Non-pigmented ciliary epithelial cell (primary cell): ENCODE measurements at regions not wholly inside any gene's neighbourhood (a gene's known extent, or its start where the extent isn't known, plus 50 kb on each side); places are given as distances from the start of the nearest gene placed in this dataset.

Experiments
- DNase-seq: peaks from one replicate; pipeline ENCODE4 v3.0.0-alpha.2; 2010; ENCODE audit warnings: low read depth

DNA sequence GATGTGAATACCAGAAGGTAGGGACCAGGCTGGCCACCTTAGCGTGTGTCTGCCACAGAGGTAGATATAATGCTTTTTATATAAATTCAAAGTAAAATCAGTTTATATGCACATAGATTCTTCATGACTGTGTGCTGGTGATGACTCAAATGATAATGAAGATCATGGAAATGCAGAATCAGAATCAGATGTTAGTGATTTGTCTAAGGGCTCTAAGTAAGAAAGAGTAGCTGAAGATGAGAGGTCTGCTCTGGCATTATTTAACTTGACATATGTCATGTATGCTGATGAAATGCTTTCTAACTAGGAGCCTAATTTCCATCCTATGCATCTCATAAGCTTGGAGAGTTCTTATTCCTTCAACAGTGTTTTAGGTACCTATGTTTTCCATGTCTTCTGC is 50.3 kb upstream of the DPH6 start:
- DNase-seq, result no peak

DNA sequence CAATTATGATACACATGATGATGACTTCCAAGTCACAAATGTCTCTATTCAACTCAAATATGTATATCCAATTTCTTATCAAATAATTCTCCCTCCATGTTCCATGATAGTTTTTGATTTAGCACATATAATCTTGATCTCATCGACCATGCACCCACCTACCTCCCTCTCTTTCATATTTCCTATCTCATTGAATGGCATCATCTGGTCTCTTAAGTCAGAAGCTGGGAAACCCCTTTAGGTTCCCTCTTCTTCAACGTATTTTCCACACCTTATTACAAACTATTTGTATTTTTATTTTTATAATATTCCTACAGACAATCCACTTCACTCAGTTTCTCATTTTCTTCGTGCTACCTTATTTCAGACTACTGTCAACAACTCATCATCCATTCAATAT is 56.9 kb upstream of the DPH6 start:
- no peak for DNase-seq

DNA sequence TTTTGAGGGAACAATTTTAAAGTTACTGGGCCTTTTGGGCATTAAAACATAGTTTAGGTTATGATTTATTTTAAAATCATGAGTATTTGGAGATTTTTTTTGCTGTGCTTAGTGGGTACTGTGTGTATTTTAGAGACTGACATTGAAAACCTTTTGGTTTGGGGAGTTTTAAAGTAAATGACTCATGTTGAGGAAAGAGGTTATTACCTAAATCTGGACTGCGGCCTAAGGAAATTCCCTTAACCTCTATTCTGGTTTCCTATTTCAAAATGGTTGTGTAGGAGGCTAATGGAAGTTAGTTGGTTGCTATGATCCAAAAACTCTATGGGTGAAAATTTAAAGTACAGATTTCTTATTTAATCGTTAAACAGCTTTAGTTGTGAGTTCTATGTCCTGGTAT is 57.3 kb upstream of the DPH6 start:
- DNase-seq, result peak; percentile 32

DNA sequence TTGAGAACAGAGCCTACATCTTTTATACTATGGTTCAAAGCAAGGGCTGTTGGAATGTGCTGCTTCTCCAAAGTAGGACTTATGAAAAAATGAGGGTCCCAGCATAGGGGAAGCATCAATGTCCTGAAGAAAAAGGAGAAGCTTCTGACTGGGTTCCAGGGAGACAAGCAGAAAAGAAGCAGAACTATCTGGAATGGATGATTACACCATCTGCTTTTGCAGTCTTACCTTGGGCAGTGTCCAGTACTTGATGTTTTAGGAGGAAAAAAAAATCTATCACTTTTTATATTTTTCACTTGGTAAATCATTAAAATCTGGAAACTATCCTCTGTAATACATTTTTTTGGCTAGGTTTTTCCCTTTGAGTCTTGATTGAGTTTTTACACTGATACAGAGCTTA is 57.9 kb upstream of the DPH6 start:
- no peak for DNase-seq

DNA sequence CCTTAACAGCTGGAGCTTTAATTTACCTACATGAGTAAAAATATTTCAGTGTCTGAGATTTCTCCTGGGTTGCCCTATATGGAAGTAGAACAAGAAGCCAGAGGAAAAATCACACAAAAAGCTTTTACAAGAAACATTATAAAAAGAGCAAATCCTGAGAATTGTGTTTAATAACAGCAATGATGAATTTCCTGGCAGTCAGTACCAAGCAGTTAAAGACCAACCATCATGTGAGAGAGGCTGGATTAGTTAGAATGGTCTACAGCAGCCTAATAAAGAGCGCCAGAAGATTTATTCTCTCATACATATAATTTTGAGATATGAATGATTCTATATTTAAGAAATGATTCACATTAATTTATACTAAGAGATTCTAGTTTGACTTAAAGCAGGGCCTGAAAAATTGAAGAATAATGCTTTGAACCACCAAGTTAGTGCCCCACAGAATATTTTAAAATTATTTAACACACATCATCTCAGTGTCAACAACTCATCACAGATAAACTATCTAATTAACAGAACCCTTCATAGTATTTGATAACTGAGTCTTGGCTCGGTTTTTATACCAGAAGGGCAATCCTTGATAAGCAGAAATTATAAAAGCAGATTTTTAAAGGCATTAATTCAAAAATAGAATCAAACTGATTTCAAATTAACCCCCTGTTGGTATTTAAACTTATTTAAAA is 59.9 kb upstream of the DPH6 start:
- no peak for DNase-seq

DNA sequence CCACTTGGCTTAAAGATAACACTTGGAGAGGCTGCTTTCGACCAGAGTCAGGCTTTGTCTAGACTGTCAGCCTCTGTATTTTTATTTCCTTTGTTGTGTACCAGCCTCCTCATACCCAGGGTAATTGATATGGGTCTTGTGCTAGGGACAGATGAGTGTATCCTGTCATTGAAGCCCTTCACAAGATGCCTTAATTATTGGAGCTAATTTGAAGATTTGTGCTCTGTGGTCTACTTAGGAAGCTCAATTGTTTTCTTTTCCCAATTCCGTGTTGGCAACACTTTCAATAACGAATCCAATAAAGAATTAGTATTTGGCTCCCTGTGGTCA is 60.5 kb upstream of the DPH6 start:
- no peak for DNase-seq

DNA sequence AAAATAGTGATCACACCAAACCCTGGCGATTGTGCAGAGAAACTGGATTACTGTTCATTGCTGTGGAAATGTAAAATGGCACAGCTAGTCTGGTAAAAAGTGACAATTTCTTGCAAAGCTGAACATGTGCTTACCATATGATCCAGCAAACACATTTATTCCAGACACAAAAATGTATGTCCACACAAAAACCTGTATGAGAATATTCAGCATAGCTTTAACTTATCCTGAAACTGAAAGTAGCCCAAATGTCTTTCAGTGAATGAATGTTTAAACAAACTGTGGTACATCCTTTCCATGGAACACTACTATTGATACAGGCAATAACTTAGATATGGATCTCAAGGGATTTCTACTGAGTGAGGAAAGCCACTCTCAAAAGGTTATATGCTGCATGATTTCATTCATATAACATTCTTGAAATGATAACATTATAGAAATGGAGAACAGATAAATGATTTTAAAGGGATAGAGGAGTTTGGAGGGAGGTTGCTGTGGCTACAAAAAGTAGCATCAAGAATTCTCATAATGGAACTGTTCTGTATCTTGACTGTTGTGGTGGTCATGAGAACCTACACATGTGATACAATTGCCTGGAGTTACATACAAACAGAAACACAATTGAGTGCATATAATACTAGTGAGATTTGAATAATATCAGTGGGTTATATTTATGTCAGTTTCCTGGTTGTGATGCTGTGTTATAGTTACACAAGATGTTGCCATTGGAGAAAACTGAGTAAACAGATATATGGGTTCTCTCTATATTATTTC is 70.7 kb upstream of the DPH6 start:
- DNase-seq, result no peak

DNA sequence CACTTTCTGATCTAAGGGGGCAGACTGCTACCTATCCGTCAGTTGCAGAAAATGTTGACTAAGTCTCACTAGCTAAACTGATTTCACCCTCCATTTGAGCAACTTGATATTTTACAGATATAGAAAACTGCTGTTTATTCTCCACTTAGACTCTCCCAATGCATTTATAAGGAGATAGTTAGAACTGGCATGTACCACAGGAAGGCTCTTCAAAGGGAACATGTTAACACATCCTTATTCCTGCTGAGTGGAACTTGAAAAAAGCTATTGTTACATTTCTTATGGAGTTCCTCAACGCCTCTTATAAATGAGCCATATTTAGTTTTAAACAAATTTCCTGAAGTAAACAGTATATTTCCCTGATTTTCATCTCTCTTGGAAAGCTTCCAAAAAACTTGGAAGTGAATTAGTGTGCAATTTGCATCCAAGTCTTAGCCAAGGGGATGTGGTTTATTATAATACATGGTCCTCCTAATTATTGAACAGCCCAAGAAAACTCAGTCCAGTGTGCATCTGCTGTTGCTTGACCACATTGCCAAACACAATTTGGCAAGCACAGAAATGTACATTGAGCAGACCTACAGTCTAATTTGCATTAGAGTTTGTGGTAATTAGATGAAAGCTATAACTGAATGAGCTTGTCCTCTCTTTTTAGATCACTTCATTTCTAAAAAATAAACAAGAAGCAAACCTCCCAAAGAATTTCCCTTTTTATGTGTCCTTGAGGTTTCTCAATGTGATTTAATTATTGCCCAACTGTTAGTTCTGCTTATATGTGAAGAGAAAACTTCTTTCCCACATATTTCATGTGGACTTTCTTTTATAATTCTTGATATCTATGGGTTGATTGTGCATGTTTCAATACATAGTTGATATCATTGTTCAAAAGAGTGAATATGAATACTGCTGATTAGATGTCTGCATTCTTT is 72.6 kb upstream of the DPH6 start:
- no peak for DNase-seq

DNA sequence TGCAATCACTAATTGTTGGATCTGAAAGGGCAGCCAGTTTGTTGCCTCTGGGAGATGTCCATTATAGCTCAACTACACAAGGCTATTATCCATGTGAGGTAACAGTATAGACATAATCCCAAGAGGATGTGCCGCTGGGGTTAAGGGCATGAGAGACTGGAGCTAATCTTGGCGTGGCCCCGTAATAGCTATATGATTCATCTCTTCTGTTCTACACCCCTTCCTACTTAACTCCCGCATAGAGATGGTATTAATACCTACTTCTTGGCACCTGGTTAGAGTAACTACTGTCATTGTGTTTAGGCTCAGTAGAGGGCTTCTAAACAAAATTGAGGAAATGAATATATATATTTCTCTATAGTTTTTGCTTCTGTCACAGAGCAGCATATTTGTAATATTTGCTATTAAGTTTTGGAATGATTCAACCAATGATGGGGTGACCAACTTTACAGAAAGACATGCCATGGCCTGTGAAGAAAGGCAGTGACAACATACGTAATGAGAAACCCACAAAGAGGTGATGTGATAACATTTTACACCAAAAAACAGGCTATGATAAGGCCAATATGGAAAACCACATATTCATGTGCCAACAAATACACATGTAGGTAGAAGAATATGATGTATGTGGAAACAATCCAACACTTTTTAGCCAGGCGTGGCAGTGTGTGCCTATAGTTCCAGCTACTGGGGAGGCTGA is 76.8 kb upstream of the DPH6 start:
- DNase-seq, result no peak

DNA sequence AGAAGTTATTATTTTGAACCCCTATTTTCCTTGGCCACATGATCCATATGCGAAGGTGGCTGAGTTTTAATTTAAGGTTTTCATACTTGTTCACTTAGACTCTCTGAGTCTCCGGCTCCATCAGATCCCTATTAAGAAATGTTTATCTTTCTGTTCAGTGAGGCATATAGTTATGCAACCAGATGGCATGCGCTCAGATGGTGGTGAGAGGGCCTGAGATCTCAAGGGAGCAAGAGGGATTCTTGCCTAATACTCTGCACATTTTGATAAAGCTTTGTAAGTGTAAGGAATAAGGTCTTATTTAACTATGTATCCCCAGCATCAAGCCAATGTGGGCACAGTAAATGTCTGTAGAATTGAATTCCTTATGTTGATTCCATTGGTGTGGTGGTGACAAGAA is 78.9 kb upstream of the DPH6 start:
- peak; percentile 67 for DNase-seq

DNA sequence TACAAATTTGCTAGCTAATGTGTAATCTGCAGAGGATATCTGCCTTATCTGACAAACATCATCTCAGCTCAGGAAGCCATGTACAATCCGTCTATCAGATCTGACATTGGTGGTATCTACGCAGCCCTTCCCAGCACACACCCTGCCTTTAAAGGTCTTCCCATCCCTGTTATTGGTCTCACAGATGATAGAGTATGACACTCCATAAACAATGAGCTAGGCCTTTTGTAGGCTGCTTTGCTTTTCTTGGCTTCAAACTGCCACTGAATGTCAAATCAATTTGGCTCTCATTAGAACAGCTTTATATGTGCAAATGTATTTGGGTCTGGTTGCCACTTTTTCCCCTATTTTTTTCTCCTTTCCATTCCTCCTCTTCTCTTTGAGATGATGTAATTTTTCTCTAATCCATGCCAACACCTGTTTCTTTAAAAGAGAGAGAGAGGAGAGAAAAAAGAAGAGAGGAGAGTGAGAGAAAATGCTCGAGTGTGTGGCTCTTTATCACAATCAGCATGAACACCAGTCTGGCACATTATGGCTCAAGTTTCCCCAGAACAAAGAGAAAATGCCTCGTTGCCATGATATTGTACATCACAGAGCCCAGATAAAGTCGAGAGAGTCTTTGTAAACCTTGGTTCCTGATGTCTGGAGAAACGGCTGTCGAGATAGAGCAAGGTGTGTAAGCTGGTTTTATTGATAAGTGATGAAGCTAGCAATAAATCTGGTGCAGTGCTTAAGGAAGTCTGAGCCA is 80.8 kb upstream of the DPH6 start:
- peak; percentile 60 for DNase-seq

DNA sequence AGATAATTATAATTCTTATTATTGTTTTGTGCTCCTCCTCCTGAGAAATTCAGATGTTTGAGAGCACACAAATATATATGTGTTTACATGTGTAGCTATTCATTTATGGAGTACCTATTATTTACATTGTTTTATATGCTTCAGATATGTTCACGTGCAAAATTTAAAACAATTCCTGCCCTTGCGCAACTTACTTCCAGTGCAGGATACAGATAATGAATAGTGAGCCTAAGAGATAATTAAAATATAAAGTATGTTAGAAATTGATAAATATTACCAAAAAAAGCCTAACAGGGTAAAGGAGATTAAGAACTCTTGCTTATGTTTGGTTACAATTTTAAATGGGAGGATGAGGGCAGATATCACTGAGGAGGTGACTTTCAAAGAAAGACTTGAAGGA is 81.7 kb upstream of the DPH6 start:
- no peak for DNase-seq

DNA sequence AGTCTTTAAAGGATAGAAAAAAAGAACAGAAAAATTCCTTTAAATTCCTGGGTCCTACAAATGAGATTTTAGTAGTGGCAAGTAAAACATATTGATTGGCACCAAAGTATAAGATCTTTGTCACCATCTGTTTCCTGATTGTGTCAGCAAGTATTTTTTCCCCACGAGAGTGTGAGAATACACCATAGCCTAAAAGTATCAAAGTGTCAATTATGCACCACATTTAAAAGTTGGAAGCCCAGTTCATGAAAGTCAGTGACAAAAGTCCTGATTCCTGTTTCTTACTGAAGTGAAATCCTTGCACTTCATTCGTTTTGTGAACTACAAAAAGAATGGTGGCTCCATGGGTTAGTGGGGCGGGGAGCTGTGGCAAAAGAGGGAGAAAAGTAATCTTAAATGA is 83.8 kb upstream of the DPH6 start:
- DNase-seq, result no peak

DNA sequence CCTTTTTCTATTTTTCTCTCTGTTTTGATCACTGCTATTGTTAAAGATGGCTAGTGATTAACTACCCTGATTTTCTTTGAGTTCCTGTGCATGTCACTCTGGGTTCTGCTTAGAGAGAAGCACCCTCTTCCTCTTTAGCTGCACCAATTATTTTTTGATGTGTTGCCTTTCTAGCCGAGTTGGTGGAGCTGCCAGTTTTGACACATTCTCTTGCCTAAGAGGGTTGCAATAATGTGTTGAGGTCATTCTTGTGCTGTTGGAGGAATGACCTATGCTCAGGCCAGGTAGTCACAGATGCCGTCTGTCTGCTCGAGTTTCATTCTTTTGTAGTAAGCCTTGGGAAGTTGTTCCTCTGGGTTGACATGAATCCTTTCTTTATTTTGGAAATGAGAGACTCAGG is 84.6 kb upstream of the DPH6 start:
- DNase-seq, result no peak

DNA sequence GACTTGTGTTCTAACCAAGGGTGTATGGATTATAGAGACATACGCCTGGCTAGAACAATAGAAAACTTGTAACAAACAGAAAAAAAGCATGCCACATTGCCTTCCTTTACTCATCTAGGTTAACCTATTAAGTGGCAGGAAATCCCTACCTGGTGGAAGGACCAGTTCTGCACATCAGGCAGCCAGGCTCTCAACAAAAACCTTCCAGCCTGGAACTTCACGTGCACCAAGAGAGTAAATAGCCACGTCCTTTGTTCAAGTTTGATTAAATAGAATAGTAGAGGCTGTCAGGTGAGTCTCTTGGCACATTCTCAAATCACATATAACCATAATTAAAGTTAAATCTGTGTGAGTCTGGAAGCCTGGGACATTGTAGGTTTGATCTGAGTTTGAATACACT is 85.0 kb upstream of the DPH6 start:
- DNase-seq, result no peak

DNA sequence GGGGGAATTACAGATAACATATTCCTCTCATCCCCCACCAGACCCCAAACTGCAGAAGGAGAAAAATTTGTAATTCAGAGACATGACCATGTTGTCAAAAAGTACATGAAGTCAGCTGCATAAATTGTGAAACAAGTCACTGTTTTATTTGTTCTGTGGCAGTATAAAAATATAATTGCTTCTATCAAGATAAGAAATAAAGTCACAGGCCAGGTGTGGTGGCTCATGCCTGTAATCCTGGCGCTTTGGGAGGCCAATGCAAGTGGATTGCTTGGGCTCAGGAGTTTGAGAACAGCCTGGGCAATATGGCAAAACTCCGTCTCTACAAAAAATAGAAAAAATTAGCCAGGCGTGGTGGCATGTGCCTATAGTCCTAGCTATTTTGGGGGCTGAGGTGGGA is 87.7 kb upstream of the DPH6 start:
- DNase-seq, result no peak

DNA sequence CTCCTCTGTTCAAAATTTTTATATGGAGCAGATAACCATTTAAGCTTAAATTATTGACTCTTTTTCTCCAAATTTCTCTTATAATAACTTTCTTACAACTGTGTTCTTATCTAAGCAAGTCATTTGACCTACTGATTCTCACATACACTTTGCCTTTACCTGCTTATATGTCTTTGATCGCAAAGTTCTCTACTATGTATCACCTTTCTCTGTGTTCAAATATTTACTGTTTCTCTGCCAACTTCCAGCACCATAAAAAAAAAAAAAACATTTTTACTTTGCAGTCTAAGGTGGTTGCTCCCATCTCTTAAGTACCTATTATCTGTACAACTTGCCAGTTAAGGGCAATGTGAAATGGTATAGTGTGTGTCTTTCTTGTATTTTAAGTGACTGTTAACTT is 100.8 kb upstream of the DPH6 start:
- DNase-seq, result no peak

DNA sequence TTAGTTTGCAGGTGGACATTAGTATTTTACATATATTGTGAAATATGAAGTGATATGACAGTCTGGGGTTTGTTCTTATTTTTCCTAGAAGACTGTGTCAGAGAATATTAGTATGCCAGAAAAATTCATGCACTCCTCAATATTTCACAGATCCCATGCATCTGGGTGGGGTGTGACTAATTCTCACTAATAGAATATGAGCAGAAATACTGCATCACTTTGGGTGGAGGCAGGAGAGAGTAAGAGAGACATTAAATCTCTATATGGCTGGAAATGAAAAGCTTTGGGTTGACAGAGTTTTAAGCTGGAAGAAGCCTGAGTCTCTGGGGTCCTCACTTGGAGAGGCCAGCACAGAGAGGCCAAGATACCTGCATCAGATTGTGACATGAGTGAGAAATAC is 101.3 kb upstream of the DPH6 start:
- no peak for DNase-seq

DNA sequence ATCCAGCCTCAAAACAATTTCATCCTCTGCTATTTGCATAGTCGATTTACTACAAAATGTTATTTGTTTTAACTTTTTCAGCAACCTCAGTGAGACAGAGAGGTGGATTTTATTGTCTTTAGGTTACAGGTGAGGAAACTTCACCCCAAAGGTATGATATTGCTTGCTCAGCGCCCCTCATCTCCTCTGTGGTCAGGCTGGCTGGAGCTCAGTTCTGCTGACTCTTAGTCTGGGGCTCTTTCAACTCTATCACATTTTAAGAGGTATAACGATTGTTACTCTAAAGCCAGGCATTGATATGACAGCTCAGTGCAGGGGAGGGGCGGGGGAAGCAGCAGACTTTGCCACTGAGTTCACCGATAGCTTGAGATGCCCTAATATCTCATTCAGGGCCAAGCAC is 103.0 kb upstream of the DPH6 start:
- DNase-seq, result no peak

DNA sequence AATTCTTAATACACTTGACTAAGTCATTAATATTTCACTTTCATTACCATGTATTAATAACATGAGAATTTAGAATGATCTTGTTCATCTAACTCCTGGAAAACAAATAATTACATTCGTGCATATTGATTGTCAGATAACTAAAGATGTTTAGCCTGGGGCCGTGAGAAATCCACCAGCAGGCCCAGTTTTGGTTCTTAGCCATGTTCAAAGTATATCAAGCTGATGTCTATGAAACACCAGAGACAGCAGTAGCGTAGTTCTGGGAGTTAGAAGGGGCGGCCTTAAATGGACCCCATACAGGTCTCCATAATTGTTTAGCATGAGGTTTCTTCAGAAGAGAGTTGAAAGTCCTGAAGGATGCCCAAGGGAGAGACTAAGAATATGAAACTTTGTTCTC is 103.6 kb upstream of the DPH6 start:
- DNase-seq, result no peak

DNA sequence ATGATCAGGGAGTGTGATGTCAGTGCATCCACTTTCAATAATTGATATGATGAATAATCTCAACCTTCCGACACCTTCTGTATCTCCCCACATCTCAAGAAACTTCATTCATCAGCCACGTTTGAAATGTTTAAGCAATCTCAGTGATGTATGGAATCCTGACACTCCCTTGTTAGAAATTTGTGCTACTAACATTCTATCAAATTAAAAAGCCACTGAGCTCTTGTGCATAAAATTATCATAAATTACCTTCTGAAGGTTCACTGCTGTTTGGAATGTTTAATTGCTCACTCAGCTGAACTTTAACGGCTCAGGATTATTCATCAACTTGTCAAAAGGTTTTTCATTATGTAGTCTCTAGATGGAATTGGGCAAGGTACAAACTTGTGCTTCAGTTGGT is 108.4 kb upstream of the DPH6 start:
- DNase-seq, result no peak
